Spinal cord (tissue), 9 donors: ENCODE measurements at regions not wholly inside any gene's neighbourhood (a gene's known extent, or its start where the extent isn't known, plus 50 kb on each side); places are given as distances from the start of the nearest gene placed in this dataset.

ENCODE experiments used
- DNase-seq, 6 donors: peaks; one replicate each; pipeline versions ENCODE4 v3.0.0 to v3.0.0-alpha.2; 2013 to 2015; ENCODE audit warnings: low spot score in 6 of 6, low read depth in 4 of 6
- H3K27ac ChIP-seq: one replicate; pipeline ENCODE4 v1.5.1; 2013; ENCODE audit warnings: low read depth, low read length, control low read depth
- H3K27me3 ChIP-seq: one replicate; pipeline ENCODE4 v1.6.1; 2013; ENCODE audit warnings: low read length; ENCODE audit not compliant: control insufficient read depth, insufficient read depth
- H3K36me3 ChIP-seq: one replicate; pipeline ENCODE4 v1.6.1; 2013; ENCODE audit warnings: low read length; ENCODE audit not compliant: control insufficient read depth, insufficient read depth
- H3K4me1 ChIP-seq: one replicate; pipeline ENCODE4 v1.6.1; 2013; ENCODE audit warnings: low read length; ENCODE audit not compliant: control insufficient read depth, insufficient read depth
- H3K4me3 ChIP-seq: one replicate; pipeline ENCODE4 v1.5.1; 2013; ENCODE audit warnings: low read depth, low read length, control low read depth
- H3K9me3 ChIP-seq: one replicate; pipeline ENCODE4 v1.6.1; 2013; ENCODE audit warnings: low read length; ENCODE audit not compliant: control insufficient read depth, insufficient read depth
- WGBS: methylation state at CpG from one replicate; pipeline ENCODE4 v1.1.5; 2013; ENCODE audit warnings: missing lambda C conversion rate; ENCODE audit not compliant: insufficient coverage; 5-methylcytosine and 5-hydroxymethylcytosine counted together
- donor health status: healthy.

DNA sequence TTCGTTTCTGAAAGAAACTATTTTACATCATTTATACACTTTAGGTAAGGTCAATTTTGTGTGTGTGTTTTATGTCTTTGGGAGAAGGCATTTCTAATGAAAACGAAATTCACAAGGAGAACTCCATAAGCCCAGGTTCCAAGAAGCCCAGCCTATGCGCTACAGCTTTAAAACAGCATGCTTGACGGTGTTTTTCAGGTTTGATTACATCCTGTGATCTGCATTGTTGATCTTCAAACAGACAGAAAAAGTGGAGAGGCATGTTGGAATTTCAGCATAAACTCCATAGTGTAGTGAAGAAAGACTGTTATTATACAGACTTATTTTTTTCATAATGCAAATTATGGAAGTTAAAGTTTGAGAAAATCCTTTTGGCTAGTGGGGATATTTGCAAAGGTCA is 187.6 kb downstream of the TEX36 start:
- WGBS = 88% methylated on average over 3 of the region's 4 CpGs
- Histone ChIP-seq H3K4me3 (no peak overlapping the region), H3K27ac (no peak overlapping the region), H3K4me1 (peaks cover 8% of the 10 kb centered on the region), H3K27me3 (no peaks in the 10 kb centered on the region), H3K36me3 (no peaks in the 10 kb centered on the region), H3K9me3 (no peaks in the 10 kb centered on the region)
- DNase-seq = no peak

DNA sequence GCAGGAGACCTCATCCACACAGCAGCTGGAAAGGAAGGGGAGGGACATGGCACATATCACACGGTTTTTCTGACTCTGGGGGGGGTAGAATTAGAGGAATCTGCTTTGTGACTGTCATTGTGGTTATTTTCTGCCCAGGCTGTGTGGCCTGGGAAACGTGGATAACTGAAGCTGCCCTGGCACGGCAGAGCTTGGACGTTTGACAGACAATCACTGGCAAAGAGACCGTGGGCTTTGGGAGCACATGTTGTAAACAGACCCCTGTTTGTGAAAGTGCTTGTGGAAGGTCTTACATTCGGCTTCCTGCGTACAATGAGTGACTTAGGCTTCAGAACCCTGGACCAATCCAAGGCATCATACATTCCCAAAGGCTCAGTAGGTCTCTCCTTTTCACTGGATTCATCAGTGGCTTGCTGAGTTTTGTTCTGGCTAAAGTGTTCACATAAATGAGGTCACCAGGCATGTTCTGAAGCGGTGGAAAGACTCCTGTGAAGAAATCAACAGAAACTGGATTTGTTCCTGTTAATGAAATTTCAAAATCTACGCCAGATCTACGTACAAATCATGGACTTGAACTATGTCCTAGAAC is 188.2 kb downstream of the TEX36 start:
- DNase-seq = peak in 1 of 6 donors; percentile 66

DNA sequence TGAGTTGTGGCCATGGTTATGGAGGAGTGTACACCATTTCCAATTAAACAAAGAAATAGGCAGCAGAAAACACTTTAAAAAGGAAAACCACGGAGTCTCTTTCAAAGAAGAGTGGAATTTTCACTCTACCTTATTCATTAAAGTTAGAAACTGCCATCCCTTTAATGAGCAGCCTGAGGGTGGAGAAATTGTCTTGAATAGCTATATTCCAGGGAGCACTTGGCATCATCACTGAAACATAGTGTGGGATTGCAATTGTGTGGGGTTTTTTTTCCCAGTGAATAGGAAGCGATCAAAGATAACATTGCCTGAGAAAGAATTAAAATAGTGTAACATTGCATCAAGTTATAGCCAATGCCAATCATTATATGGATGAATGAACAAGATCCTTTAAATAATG is 191.6 kb downstream of the TEX36 start:
- peaks cover 8% of the 10 kb centered on the region for H3K4me1 ChIP-seq
- no peak overlapping the region for H3K4me3 ChIP-seq
- no peaks in the 10 kb centered on the region for H3K9me3 ChIP-seq
- peak in 2 of 6 donors; percentile 63 to 74 for DNase-seq
- no CpG with 5 or more reads among the region's 2 CpGs for WGBS
- no peak overlapping the region for H3K27ac ChIP-seq
- no peaks in the 10 kb centered on the region for H3K27me3 ChIP-seq
- no peaks in the 10 kb centered on the region for H3K36me3 ChIP-seq

More for the DNA sequence above, 188.2 kb downstream of the TEX36 start:
- Histone ChIP-seq H3K4me3 (no peak overlapping the region), H3K9me3 (no peaks in the 10 kb centered on the region), H3K27ac (no peak overlapping the region), H3K4me1 (peaks cover 8% of the 10 kb centered on the region), H3K36me3 (no peaks in the 10 kb centered on the region), H3K27me3 (no peaks in the 10 kb centered on the region)
- WGBS = 37% methylated on average over 7 of the region's 10 CpGs

DNA sequence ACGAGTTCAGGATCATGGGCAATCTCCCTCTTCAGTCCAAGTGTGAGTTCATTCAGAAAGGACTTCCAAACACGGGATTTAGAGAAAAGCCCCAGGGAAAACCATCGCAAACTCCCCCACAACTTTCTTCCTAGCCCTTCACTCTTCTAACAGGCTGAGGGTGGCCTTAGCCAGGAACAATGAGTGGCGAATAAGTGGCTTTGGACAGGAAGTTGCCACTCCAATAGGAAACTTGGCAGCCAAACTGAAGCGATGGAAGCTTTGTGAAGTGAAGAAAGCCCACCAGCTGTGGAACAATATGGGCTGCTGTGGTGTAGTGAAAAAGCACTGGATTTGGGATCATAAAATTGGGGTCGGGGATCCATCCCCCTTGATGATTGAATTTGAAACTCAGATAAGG is 193.2 kb downstream of the TEX36 start:
- peak in 1 of 6 donors; percentile 54 for DNase-seq
- no peaks in the 10 kb centered on the region for H3K9me3 ChIP-seq
- no peak overlapping the region for H3K27ac ChIP-seq
- no peaks in the 10 kb centered on the region for H3K27me3 ChIP-seq
- 47% methylated on average over 3 of the region's 6 CpGs for WGBS
- peaks cover 8% of the 10 kb centered on the region for H3K4me1 ChIP-seq
- H3K36me3 ChIP-seq = no peaks in the 10 kb centered on the region
- H3K4me3 ChIP-seq = no peak overlapping the region

DNA sequence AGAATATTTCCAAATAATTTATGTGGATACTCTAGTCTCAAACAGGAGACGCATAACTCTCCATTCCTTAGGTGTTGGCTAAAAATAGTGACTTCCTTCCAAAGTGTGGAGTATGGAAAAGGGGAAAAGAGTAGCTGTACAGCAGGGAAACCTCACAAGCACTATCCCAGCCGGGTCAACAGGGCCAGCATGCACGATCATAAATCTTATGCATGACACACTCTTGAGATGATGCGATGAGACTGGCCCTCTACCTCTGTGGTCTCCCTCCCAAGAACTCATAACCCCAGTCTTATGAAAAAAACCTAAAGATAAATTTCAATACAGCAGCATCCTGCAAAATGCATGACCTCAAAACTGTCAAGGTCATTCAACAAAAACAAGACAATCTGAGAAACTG is 197.3 kb downstream of the TEX36 start:
- Histone ChIP-seq H3K4me3 (no peak overlapping the region), H3K27ac (no peak overlapping the region), H3K36me3 (no peaks in the 10 kb centered on the region), H3K9me3 (no peaks in the 10 kb centered on the region), H3K27me3 (no peaks in the 10 kb centered on the region), H3K4me1 (no peaks in the 10 kb centered on the region)
- WGBS = 90% methylated on average over 3 of the region's 4 CpGs
- no peak for DNase-seq

DNA sequence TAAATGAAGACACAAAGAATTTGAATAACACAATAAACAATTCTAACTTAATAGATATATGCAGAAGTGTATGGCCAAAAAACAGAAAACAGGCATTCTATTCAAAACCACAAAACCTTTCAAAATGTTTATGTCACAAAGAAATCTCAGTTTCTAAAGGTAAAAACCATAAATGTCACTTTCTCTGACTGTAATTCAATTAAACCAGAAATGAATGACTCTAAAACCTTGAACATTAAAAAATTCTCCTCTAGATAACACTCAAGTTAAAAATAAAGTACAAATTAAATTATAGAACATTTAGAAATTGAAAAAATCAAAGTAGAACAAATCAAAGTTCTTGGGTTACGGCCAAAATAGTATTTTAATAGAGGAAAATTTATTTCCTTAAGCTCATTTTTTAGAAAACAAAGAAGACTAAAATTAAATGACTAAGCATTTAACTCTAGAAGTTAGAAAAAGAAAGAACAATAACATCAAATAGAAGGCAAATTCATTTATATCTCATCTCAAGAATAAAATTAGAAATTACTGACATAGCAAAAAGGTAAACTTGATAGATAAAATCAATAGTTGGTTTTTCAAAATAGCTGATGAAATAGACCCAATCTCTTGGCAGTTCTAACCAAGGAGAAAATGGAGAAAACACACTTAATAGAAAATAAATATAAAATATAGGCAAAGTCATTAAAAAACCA is 198.8 kb downstream of the TEX36 start:
- Histone ChIP-seq H3K27ac (no peak overlapping the region), H3K4me1 (no peaks in the 10 kb centered on the region), H3K36me3 (no peaks in the 10 kb centered on the region), H3K27me3 (no peaks in the 10 kb centered on the region), H3K9me3 (no peaks in the 10 kb centered on the region), H3K4me3 (no peak overlapping the region)
- no peak for DNase-seq
- WGBS = no CpG with 5 or more reads among the region's 1 CpG

DNA sequence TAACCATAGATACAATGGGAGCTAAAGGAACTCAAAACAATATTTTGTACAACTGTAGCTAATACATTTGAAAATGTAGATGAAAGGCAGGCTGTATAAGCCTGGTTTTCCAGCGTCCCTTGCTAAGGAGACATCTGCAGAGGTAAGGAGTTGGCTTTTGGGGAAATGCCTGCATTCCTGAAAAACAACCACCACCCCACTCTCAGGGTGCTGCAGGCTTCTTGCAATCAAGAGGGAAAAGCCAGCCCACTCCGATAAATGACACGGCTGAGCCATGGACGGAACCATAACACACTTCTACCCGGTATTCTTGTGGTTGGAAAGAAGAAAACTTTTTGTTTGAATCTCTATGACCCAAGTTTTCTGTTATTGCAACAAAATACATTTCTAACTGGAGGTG is 200.3 kb downstream of the TEX36 start:
- H3K27me3 ChIP-seq = no peaks in the 10 kb centered on the region
- H3K4me1 ChIP-seq = no peaks in the 10 kb centered on the region
- H3K36me3 ChIP-seq = no peaks in the 10 kb centered on the region
- no peak overlapping the region for H3K27ac ChIP-seq
- no CpG with 5 or more reads among the region's 5 CpGs for WGBS
- H3K4me3 ChIP-seq = no peak overlapping the region
- no peak for DNase-seq
- H3K9me3 ChIP-seq = no peaks in the 10 kb centered on the region

DNA sequence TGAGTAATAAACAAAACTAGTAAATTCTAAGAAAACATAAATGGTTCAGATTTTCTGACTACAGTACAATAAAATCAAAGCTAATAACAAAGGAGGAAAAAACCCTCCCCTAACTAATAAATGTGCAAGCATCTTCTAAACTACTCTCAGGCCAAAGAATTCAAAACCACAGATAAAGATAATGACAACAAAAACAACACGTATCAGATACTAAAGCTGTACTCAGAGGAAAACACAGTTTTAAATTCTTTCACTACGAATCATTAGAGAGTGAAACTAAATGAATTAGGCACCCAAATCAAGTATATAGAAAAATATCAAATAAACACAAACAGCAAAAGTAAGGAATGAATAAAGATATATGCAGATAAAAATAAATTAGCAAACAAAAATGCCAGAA is 200.9 kb downstream of the TEX36 start:
- DNase-seq = no peak
- H3K4me1 ChIP-seq = no peaks in the 10 kb centered on the region
- H3K36me3 ChIP-seq = no peaks in the 10 kb centered on the region
- no peaks in the 10 kb centered on the region for H3K27me3 ChIP-seq
- WGBS = no CpG with 5 or more reads among the region's 2 CpGs
- no peak overlapping the region for H3K4me3 ChIP-seq
- H3K9me3 ChIP-seq = no peaks in the 10 kb centered on the region
- no peak overlapping the region for H3K27ac ChIP-seq

DNA sequence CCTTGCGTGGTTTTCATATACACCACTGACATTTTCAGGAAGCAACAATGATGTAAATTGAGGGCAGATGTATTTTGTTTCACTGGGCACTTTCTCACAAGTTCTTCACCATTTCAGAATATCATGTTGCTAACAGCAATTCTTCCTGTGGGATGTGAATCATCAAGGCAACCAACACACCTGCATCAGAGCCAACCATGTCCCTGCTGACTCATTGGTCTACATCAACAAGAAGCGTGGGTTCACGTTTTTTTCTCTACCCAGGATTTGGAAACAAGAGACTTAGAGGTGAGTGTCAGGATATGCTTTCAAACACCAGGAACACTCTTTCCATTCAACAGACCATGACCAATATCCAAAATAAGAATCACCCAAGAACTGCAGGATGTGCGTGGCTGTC is 203.9 kb downstream of the TEX36 start:
- no peak for DNase-seq
- Histone ChIP-seq H3K4me3 (no peak overlapping the region), H3K27ac (no peak overlapping the region), H3K9me3 (no peaks in the 10 kb centered on the region), H3K36me3 (no peaks in the 10 kb centered on the region), H3K4me1 (no peaks in the 10 kb centered on the region), H3K27me3 (no peaks in the 10 kb centered on the region)
- no CpG with 5 or more reads among the region's 4 CpGs for WGBS

DNA sequence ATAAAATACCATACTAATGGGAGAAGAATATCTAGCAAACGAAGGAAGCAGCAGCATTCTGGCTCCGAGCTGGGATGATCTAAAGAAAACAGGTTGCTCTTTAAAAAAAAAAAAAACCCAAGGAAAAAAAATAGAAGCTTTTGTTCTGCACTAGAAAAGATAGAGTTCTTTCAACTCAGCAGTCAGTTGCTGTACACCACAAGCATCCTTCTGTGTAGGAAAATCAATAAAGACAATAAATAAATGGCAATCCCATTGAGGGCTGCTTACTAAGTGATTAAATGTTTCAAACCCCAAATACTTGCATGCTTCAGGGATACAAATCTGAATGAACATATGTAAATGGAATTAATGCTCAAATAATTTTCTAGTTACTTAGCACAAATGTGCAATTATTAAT is 207.1 kb downstream of the TEX36 start:
- Histone ChIP-seq H3K9me3 (no peaks in the 10 kb centered on the region), H3K27ac (no peak overlapping the region), H3K36me3 (no peaks in the 10 kb centered on the region), H3K4me1 (no peaks in the 10 kb centered on the region), H3K4me3 (no peak overlapping the region), H3K27me3 (no peaks in the 10 kb centered on the region)
- peak in 1 of 6 donors; percentile 62 for DNase-seq
- WGBS = no CpG with 5 or more reads among the region's 2 CpGs
